CD4-positive, alpha-beta T cell treated with Interleukin-2 at 100 ng/mL for 4 hours (primary cell): ENCODE measurements at regions not wholly inside any gene's neighbourhood (a gene's known extent, or its start where the extent isn't known, plus 50 kb on each side); places are given as distances from the start of the nearest gene placed in this dataset.

Experiments used
- DNase-seq: peaks from one replicate; pipeline ENCODE4 v3.0.0-alpha.2; 2020; ENCODE audit warnings: low spot score

- DNase-seq, result no peak
These were observed 443.3 kb downstream of the CDK5RAP2 start for GRCh38 chr9:120136696-120137095.

DNA sequence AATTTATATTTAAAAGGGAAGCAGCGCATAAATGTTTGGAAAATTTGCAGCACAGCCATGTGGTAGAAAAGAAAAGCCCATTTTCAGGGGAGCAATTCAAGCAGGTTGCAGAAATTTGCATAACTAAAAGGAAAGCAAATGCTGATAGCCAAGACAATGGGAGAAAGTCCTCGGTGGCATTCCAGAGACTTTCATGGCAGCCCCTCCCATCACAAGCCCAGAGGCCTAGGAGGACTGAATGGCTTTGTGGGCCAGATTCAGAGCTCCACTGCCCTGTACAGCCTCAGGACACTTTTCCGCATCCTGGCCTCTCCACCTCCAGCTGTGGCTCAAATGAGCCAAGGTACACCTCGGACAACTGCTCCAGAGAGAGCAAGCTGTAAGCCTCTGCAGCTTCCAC lies 462.9 kb downstream of the CDK5RAP2 start:
- DNase-seq, result no peak

GRCh38 chr9:120110520-120110919 lies 469.4 kb downstream of the CDK5RAP2 start:
- DNase-seq, result no peak

DNA sequence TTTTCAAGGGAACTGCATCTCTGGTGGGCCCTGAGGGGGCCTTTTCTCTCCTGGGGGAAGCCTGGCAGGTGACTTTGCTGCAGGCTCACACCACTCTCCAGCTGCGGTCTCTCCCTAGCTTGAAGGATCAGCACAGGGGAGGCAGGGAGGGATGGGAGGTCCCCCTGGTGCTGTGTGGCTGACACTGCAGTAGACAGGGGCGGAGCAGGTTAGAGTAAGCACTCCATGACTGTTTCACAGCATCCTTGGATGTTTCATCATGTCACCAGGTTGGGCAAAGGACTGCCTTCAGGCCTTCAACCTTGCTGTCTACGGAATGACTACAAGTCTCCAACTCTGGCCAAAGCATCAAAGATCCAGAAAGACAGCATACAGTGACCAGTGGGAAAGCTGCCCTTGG lies 470.7 kb downstream of the CDK5RAP2 start:
- DNase-seq, result no peak

DNA sequence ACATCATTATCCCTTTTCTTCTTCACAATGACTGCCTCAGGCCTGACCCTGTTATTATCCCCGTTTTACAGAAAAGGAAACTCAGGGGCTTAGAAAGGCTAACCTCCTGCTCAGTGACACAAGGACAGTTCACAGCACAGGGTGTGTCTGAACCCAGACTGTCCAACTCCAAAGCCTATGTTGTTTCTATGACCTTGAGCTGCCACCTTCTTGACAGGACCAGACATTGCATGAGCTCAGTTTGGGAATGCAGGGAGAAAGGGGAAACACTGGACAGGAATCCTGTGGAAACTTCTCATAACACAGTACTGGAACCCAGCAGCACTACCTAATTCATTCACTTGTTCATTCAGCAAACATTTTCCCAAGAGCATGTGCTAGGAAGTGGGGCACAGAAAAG lies 472.8 kb downstream of the CDK5RAP2 start:
- DNase-seq, result no peak

DNA sequence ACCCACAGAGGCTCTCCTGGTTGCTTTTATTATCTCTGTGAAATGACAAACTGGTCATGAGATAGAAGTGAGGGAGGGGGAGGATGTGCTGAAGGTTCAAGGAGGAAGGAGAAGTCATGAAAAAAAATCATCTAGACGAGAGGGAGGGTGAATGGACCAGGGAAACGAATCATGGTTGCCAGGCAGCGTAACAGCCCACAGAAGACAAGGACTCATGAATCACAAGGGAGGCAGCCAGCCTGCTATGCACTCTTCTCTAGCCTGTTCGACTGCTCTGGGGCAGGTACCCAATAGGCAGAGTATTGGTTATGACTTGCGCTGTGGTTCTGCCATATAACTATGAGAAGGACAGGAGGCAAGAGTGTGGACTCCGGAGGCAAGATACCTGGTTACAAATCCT lies 475.2 kb downstream of the CDK5RAP2 start:
- DNase-seq, result no peak

DNA sequence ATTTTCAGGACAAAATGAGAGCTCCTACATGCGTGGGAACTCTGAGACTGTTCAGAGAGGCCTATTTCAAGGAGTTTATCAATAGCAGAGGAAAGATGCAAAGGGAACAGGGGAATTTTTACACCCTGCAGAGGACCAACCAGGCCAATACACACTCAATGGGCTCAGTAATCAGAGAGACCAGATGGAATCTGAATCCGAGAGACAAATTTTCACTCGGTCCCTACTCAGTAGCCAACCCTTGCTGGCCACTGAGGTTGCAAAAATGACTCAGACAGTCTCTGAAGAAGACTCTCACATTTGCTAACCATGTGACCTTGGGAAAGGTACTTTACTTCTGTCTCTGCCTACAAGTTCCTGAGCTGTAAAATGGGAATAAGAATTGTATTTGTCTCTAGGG lies 479.4 kb downstream of the CDK5RAP2 start:
- no peak for DNase-seq

DNA sequence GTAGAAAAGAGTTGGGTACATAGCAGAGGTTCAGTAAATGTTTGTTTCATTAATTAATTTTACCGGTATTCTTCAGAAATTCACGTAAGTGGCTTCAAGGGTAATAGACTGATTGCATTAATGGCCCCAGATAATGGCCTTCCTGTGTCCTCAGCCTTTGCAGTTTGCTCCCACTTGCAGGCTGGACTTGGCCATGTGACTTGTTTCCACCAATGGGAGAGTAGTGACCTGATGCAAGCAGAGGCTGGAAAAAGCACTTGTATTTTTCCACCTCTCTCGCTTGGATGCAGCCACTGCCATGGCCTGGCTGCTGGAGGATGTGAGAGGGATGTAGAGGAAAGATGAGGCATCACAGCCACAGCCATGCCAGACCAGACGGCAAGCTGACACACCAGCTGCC lies 480.9 kb downstream of the CDK5RAP2 start:
- no peak for DNase-seq

DNA sequence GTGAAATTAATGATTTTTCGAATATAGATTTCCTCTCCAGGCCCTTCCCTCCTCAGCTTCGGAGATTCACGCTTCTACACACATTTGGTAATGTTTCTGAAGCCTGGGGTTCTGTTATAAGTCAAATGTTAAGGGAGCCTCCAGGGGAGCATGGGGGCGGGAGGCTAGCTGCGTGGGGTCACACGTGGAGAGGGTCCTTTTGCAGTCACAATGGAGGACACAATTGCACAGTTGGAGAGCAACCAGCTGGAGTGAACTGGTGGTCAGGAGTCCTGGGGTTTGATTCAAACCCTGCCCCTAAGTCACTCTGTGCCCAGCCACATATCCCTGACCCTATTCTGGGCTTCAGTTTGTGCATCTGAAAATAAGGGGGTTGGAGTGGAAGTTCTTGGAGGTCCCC lies 481.4 kb downstream of the CDK5RAP2 start:
- no peak for DNase-seq

- no peak for DNase-seq
These were observed 488.8 kb downstream of the CDK5RAP2 start for GRCh38 chr9:120091206-120091605.

- no peak for DNase-seq
These were observed 499.1 kb downstream of the CDK5RAP2 start for GRCh38 chr9:120080849-120081248.

DNA sequence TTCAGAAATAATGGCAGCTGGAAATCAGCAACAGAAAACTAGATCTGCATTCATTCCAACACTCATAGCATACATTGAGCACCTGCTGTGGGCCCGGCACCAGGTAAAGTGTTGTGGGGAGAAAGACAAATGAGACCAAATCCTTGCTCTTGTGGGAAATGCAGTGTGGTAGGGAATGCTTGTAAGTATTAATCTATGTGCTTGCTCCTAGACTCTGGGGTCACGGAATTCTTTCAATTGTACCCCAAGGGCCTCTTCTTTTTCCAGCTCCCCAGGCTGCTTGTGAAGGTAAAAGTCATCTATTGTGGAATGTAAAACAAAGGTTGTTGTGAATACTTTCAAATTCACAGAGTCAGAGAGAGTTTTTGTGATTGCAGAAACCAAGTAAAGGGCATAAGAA lies 501.9 kb downstream of the CDK5RAP2 start:
- DNase-seq, result no peak

GRCh38 chr9:120071760-120072159 lies 508.2 kb downstream of the CDK5RAP2 start:
- DNase-seq, result no peak

GRCh38 chr9:120066315-120066714 lies 513.7 kb downstream of the CDK5RAP2 start:
- no peak for DNase-seq

- DNase-seq, result no peak
These were observed 514.8 kb downstream of the CDK5RAP2 start for GRCh38 chr9:120065151-120065550.

GRCh38 chr9:120045011-120045410 lies 535.0 kb downstream of the CDK5RAP2 start:
- no peak for DNase-seq

- DNase-seq, result no peak
These were observed 536.5 kb downstream of the CDK5RAP2 start for GRCh38 chr9:120043448-120043847.

DNA sequence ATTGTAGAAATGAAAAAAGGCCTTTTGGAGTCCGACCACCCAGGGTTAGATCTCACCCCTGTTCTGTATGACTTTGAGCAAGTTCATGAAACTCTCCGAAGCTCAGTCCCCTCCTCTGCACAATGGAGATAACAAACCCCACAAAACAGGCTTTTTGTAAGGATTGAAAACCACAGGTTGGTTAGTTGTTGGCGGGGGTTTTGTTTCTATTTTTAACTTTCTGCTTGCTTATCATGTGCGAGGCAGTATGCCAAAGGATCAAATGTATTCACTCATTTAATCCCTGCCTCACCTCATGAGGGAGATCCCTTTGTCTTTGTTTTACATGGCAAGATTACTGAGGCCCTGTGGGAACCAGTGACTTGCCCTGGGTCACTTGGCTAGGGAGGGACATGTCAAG lies 539.1 kb downstream of the CDK5RAP2 start:
- DNase-seq, result no peak

GRCh38 chr9:120038342-120038741 lies 541.6 kb downstream of the CDK5RAP2 start:
- no peak for DNase-seq

GRCh38 chr9:120032639-120033038 lies 547.3 kb downstream of the CDK5RAP2 start:
- no peak for DNase-seq

GRCh38 chr9:120030847-120031246 lies 549.1 kb downstream of the CDK5RAP2 start:
- no peak for DNase-seq

DNA sequence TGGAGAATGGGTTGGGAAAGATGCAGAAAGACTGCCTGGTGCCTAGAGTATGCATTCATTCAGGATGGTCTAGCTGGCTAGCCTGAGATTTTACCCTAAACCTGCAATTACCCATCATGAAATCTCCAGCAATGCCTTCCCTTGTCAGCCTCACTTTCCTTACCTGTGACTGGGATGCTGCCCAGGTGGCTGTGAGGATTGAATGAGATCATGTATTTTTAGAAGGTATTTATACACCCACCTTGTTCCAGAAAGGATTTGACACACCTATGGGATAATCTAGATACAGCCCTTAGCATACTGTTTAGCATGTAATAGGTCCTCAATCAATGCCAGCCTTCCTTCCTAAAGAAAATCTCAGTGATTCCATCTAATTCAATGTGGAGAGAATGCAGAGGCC lies 561.4 kb downstream of the CDK5RAP2 start:
- DNase-seq, result no peak

DNA sequence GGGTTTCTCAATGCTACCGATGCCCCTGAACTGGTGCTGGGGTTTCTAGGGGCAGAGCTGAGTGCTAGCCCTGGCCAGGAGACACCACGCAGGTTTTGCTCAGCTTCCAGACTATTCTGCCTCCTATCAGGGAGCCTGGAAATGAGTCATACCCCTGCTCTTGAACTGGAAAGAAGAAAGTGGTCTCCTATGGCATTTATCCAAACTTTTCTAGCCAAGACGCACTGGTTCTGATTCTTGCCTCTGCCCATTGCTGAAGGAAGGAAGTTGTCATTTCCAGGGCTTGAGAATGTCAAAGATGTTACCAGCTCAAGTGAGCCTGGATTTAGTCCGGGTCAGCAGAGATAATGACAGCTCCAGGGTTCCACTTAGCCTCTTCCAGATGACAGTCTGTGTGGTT lies 561.9 kb downstream of the CDK5RAP2 start:
- DNase-seq, result no peak

DNA sequence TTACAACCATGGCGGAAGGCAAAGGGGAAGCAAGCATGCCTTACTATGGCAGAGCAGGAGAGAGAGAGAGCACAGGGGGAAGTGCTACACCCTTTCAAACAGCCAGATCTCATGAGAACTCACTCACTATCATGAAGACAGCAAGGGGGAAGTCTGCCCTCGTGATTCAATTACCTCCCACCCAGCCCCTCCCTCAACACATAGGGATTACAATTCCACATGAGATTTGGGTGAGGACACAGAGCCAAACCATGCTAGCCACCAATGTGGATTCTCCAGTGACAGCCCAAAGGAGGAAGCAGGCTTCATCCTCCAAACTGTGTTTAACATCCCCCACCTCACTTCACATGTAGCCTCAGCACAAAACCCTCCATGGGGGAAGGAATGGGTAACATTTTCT lies 563.7 kb downstream of the CDK5RAP2 start:
- no peak for DNase-seq

- DNase-seq, result no peak
These were observed 565.2 kb downstream of the CDK5RAP2 start for GRCh38 chr9:120014796-120015195.
